KMS-11 (cell line): ENCODE measurements at regions not wholly inside any gene's neighbourhood (a gene's known extent, or its start where the extent isn't known, plus 50 kb on each side); places are given as distances from the start of the nearest gene placed in this dataset.
"Not testable (repeated sequence)": the region's sequence is repeated elsewhere in the genome, so short reads cannot be mapped to it uniquely, and the experiment has no call there.

Experiments
- H2AFZ ChIP-seq: fragments of 200-600 bp; sonication (generic); 2 replicates; pipeline ENCODE4 v1.6.1; 2016; ENCODE audit warnings: antibody characterized with exemption, mixed run types, low read depth
- H3K27ac ChIP-seq: fragments of 200-600 bp; sonication (generic); 2 replicates; pipeline ENCODE4 v1.6.1; 2016; ENCODE audit warnings: mild to moderate bottlenecking, mixed run types
- H3K27me3 ChIP-seq: fragments of 200-600 bp; sonication (generic); 2 replicates; pipeline ENCODE4 v1.6.1; 2017; ENCODE audit warnings: mild to moderate bottlenecking, low read depth, mixed run types, moderate library complexity; ENCODE audit not compliant: insufficient read depth
- H3K36me3 ChIP-seq: fragments of 200-600 bp; sonication (generic); 2 replicates; pipeline ENCODE4 v1.6.1; 2017; ENCODE audit warnings: mild to moderate bottlenecking, mixed run types; ENCODE audit not compliant: insufficient read depth
- H3K4me1 ChIP-seq: fragments of 200-600 bp; sonication (generic); 2 replicates; pipeline ENCODE4 v1.6.1; 2016; ENCODE audit warnings: mild to moderate bottlenecking, low read depth, mixed run types; ENCODE audit not compliant: poor library complexity, severe bottlenecking
- H3K4me2 ChIP-seq: fragments of 200-600 bp; sonication (generic); 2 replicates; pipeline ENCODE4 v1.7.0; 2016; ENCODE audit warnings: mild to moderate bottlenecking, mixed run types
- H3K4me3 ChIP-seq: fragments of 200-600 bp; sonication (generic); IDR thresholded peaks from 2 replicates; pipeline ENCODE4 v1.6.1; 2017; ENCODE audit warnings: low read depth, low read length, mixed read lengths; ENCODE audit not compliant: insufficient read depth
- H3K79me2 ChIP-seq: fragments of 200-600 bp; sonication (generic); 2 replicates; pipeline ENCODE4 v1.6.1; 2016; ENCODE audit warnings: low read depth, mixed run types; ENCODE audit not compliant: insufficient read depth
- H3K9ac ChIP-seq: fragments of 200-600 bp; sonication (generic); 2 replicates; pipeline ENCODE4 v1.6.1; 2016; ENCODE audit warnings: mild to moderate bottlenecking, mixed run types
- H4K20me1 ChIP-seq: fragments of 200-600 bp; sonication (generic); 2 replicates; pipeline ENCODE4 v1.6.1; 2016; ENCODE audit warnings: mild to moderate bottlenecking, mixed run types; ENCODE audit not compliant: insufficient read depth
- TF ChIP-seq, protein P1 (sequence below): fragments of 200-600 bp; sonication (generic); conservative IDR thresholded peaks from 2 replicates; pipeline ENCODE4 v1.6.1; 2017; ENCODE audit warnings: low read depth, mild to moderate bottlenecking, antibody characterized with exemption, low read length, moderate library complexity, mixed read lengths

DNA sequence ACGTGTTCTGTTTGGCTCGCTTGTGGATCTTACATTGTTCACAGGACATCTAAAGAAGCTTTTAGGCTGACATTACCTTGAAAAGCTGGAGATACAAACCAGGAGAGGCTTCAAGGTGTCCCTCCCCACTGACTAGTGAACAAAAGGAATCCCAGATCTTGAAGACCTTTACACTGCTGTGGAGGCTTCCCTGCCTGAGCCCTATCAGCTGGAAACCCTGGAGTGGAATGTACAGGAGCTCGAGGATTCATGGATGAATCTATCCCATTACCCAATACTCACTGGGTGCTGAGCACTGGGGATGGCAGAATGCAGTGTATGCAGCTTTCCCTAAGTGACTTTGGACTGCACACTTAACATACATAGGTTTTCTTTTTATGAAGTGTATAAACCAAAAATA lies 82.3 kb upstream of the MFGE8 start:
- Histone ChIP-seq H3K27ac (no peak overlapping the region), H3K4me3 (no peak overlapping the region), H4K20me1 (no peaks in the 10 kb centered on the region), H3K27me3 (no peaks in the 10 kb centered on the region), H3K4me2 (no peak overlapping the region), H3K4me1 (peaks cover 4% of the 10 kb centered on the region), H3K36me3 (no peaks in the 10 kb centered on the region), H2AFZ (no peak overlapping the region), H3K9ac (no peak overlapping the region), H3K79me2 (no peaks in the 10 kb centered on the region)
- TF ChIP-seq, protein P1, sequence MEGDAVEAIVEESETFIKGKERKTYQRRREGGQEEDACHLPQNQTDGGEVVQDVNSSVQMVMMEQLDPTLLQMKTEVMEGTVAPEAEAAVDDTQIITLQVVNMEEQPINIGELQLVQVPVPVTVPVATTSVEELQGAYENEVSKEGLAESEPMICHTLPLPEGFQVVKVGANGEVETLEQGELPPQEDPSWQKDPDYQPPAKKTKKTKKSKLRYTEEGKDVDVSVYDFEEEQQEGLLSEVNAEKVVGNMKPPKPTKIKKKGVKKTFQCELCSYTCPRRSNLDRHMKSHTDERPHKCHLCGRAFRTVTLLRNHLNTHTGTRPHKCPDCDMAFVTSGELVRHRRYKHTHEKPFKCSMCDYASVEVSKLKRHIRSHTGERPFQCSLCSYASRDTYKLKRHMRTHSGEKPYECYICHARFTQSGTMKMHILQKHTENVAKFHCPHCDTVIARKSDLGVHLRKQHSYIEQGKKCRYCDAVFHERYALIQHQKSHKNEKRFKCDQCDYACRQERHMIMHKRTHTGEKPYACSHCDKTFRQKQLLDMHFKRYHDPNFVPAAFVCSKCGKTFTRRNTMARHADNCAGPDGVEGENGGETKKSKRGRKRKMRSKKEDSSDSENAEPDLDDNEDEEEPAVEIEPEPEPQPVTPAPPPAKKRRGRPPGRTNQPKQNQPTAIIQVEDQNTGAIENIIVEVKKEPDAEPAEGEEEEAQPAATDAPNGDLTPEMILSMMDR: no peak

- Histone ChIP-seq H3K79me2 (no peaks in the 10 kb centered on the region), H3K9ac (no peak overlapping the region), H4K20me1 (no peaks in the 10 kb centered on the region), H3K4me2 (no peak overlapping the region), H3K4me3 (no peak overlapping the region), H3K4me1 (peaks cover 23% of the 10 kb centered on the region), H3K27ac (no peak overlapping the region), H2AFZ (no peak overlapping the region), H3K36me3 (no peaks in the 10 kb centered on the region), H3K27me3 (no peaks in the 10 kb centered on the region)
- TF ChIP-seq, protein P1: no peak
Observed at GRCh38 chr15:88997531-88997930, 84.4 kb upstream of the MFGE8 start.

DNA sequence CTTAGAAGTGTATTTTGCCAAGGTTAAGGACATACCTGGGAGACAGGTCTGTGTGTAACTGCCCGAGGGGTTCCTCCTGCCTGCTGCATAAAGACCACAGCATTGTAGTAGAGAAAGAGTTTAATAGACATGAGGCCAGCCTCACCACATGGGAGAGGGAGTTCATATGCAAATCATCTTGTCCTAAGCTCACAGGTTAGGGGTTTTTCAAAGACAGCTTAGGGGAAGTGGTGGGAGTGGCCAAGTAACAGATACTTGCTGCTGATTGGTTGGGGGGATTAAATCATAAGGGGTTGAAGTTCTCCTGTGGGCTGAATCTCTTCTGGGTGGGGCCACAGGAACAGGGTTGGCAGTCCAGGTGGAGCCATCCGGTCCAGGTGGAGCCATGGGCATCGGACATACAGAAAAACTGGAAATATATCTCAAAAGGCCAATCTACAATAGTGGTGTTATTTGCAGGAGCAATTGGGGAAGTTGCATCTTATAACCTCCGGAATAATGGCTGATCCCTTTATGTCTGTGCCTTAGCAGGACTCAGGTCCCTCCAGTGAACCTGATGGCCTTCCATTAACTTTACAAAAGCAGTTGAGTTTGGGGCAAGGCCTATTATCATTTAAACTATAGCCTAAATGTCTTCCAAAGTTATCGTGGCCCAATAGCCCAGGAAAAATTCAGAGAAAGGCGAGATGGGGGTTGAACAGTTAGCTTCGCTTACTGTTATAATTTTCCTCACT lies 86.0 kb upstream of the MFGE8 start:
- no peaks in the 10 kb centered on the region for H3K27me3 ChIP-seq
- H4K20me1 ChIP-seq: no peaks in the 10 kb centered on the region
- no peak overlapping the region for H3K27ac ChIP-seq
- no peak overlapping the region for H3K4me2 ChIP-seq
- peaks cover 29% of the 10 kb centered on the region for H3K4me1 ChIP-seq
- H3K36me3 ChIP-seq: no peaks in the 10 kb centered on the region
- no peak overlapping the region for H2AFZ ChIP-seq
- H3K79me2 ChIP-seq: no peaks in the 10 kb centered on the region
- no peak overlapping the region for H3K4me3 ChIP-seq
- TF ChIP-seq, protein P1: no peak
- H3K9ac ChIP-seq: no peak overlapping the region

DNA sequence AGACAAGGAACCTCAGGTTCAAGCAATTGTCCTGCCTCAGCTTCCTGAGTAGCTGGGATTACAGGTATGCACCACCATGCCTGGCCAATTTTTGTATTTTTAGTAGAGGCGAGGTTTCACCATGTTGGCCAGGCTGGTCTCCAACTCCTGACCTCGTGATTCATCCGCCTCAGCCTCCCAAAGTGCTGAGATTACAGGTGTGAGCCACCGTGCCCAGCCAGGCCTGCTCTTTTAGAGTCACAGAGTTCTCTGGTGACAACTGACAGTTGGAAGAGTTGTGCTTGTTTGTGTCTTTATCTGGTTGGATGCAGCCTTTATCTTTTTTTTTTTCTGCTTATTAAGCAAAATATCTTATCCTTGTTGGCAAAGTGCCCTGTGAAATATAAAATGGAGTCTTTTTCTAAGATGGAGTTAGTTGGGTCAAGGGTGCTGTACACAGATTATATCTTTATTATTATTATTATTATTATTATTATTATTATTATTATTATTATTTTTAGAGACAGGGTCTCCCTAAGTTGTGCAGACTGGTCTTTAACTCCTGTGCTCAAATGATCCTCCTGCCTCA lies 86.5 kb upstream of the ABHD2 start:
- peak overlapping the region; percentile 61; the same call in 1 of the 2 replicates for H3K27ac ChIP-seq
- H3K4me2 ChIP-seq: peak overlapping the region; percentile 69
- H3K79me2 ChIP-seq, H3K9ac ChIP-seq, H3K4me3 ChIP-seq, H3K27me3 ChIP-seq, H3K36me3 ChIP-seq, H4K20me1 ChIP-seq: not testable (repeated sequence)
- H2AFZ ChIP-seq: peak overlapping the region; percentile 65; the same call in 1 of the 2 replicates
- H3K4me1 ChIP-seq: peaks cover 29% of the 10 kb centered on the region

DNA sequence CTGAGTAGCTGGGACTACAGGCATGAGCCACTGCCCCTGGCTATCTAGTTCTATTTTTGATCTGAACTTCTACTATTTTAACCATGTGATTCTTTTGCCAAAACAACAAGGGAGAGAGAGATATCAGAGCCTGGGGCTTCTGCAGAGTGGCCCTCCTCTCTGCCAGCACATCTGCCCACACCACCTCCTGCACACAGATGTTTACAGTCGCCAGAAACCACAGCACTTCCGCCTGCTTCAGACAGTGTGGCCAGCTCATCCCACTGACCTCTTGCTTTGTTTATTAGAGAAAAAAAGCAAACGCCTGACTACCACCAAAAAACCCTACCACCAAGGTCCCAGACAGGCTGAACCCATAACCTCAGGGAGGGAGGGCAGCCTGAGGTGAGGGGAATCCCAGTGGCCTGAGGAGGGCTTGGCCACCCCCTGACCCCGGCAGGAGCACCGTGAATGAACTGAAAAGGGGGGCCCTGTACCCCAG lies 85.9 kb upstream of the ABHD2 start:
- H2AFZ ChIP-seq: peak overlapping the region; percentile 65
- TF ChIP-seq, protein P1: no peak
- peak overlapping the region; percentile 35; the same call in 1 of the 2 replicates for H3K9ac ChIP-seq
- peak overlapping the region; percentile 69 for H3K4me2 ChIP-seq
- H3K36me3 ChIP-seq: no peaks in the 10 kb centered on the region
- H3K4me3 ChIP-seq: no peak overlapping the region
- no peaks in the 10 kb centered on the region for H4K20me1 ChIP-seq
- H3K4me1 ChIP-seq: peaks cover 29% of the 10 kb centered on the region
- H3K27me3 ChIP-seq: no peaks in the 10 kb centered on the region
- H3K27ac ChIP-seq: peak overlapping the region; percentile 61
- H3K79me2 ChIP-seq: no peaks in the 10 kb centered on the region
